Tibial artery (tissue), 4 donors: ENCODE measurements at regions not wholly inside any gene's neighbourhood (a gene's known extent, or its start where the extent isn't known, plus 50 kb on each side); places are given as distances from the start of the nearest gene placed in this dataset.

ENCODE experiments used
- DNase-seq, 2 donors: peaks; one replicate each; pipeline ENCODE4 v3.0.0-alpha.2; 2019
- H3K27ac ChIP-seq, 2 donors: fragments of 200-600 bp; sonication (generic) in 1 of 2; 1 replicate in 1 of 2; 2 replicates in 1 of 2; pipeline ENCODE4 v1.5.1; 2018 to 2019; ENCODE audit warnings: mild to moderate bottlenecking in 1 of 2
- H3K27me3 ChIP-seq, 2 donors: fragments of 200-600 bp; sonication (generic) in 1 of 2; one replicate each; pipeline versions ENCODE4 v1.5.1 to v1.6.0; 2016 to 2019
- H3K36me3 ChIP-seq, 3 donors: fragments of 200-600 bp; sonication (generic) in 2 of 3; one replicate each; pipeline ENCODE4 v1.5.1; 2016 to 2019; ENCODE audit warnings: mild to moderate bottlenecking in 2 of 3
- H3K4me1 ChIP-seq, 4 donors: fragments of 200-600 bp; sonication (generic) in 2 of 4; 1 replicate in 3 of 4; 2 replicates in 1 of 4; pipeline ENCODE4 v1.5.1; 2016 to 2019
- H3K4me3 ChIP-seq, 2 donors: fragments of 200-600 bp; sonication (generic) in 1 of 2; 1 replicate in 1 of 2; 2 replicates in 1 of 2; pipeline ENCODE4 v1.5.1; 2018 to 2019; ENCODE audit warnings: mild to moderate bottlenecking in 2 of 2
- H3K9me3 ChIP-seq, 3 donors: fragments of 200-600 bp; sonication (generic) in 1 of 3; one replicate each; pipeline ENCODE4 v1.5.1; 2016 to 2019
- intact Hi-C: fragments of 100-400 bp; cut with DNase I; formaldehyde crosslinking; loops from one replicate; pipeline ENCODE4 v1.15.0; 2023; ENCODE audit warnings: low total_unique reads
- TF ChIP-seq, protein P1 (sequence below), 2 experiments: fragments of 200-600 bp in 1 of 2; fragments of 450-650 bp in 1 of 2; IDR thresholded peaks; one replicate each; pipeline ENCODE4 v1.5.1; 2017 to 2019; ENCODE audit warnings: antibody characterized with exemption in 2 of 2, mild to moderate bottlenecking in 1 of 2, moderate library complexity in 1 of 2

DNA sequence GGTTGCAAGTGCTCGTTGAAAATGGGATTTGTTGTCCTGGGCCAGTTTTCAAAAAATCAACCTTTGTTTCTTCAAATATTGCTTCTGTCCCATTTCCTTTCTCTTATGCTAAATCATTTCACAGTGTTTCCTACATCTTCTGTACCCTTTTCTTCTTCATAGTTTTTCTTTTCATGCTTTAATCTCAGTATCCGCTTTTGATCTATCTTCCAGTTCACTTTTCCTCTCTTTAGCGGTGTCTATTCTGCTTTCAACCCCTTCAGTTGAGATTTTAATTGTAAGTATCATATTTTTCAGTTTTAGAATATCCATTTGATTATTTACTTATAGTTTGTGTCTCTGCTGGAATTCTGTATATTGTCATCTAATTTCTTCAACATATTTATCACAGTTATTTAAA is 311.7 kb upstream of the TPM1 start:
- Histone ChIP-seq H3K9me3 (no peaks in the 10 kb centered on the region), H3K36me3 (peaks cover 27 to 39% (median 38%) of the 10 kb centered on the region in 3 donors), H3K27ac (no peak overlapping the region), H3K4me1 (no peaks in the 10 kb centered on the region), H3K27me3 (no peaks in the 10 kb centered on the region), H3K4me3 (no peak overlapping the region)
- intact Hi-C loops, result no loop called here
- TF ChIP-seq, protein P1, sequence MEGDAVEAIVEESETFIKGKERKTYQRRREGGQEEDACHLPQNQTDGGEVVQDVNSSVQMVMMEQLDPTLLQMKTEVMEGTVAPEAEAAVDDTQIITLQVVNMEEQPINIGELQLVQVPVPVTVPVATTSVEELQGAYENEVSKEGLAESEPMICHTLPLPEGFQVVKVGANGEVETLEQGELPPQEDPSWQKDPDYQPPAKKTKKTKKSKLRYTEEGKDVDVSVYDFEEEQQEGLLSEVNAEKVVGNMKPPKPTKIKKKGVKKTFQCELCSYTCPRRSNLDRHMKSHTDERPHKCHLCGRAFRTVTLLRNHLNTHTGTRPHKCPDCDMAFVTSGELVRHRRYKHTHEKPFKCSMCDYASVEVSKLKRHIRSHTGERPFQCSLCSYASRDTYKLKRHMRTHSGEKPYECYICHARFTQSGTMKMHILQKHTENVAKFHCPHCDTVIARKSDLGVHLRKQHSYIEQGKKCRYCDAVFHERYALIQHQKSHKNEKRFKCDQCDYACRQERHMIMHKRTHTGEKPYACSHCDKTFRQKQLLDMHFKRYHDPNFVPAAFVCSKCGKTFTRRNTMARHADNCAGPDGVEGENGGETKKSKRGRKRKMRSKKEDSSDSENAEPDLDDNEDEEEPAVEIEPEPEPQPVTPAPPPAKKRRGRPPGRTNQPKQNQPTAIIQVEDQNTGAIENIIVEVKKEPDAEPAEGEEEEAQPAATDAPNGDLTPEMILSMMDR (IDR thresholded peaks at IDR 0.05), result no peak
- DNase-seq, result no peak

DNA sequence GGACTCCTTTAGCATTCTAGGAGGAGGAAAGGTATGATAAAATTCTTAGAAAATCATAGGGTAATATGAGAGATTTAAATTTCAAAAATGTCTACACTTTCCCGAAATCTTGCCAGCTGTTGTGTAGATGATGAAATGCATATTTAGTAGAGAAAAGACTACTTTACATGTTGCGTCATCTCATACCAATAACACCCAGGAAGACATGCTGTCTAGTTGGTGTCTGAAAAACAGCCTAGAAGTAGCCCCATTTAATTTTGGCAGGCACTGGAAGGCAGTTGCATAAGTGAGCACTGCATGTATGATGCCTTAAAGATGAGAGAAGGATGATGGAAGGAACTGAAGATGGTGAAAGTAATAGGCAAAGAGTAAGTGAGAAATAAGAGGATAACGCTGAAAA is 310.5 kb upstream of the TPM1 start:
- TF ChIP-seq, protein P1 (IDR thresholded peaks at IDR 0.05), result no peak
- intact Hi-C loops, result no loop called here
- Histone ChIP-seq H3K27me3 (no peaks in the 10 kb centered on the region), H3K4me3 (no peak overlapping the region), H3K36me3 (peaks cover 26 to 38% (median 36%) of the 10 kb centered on the region in 3 donors), H3K9me3 (no peaks in the 10 kb centered on the region), H3K27ac (no peak overlapping the region), H3K4me1 (no peaks in the 10 kb centered on the region)
- DNase-seq, result no peak

DNA sequence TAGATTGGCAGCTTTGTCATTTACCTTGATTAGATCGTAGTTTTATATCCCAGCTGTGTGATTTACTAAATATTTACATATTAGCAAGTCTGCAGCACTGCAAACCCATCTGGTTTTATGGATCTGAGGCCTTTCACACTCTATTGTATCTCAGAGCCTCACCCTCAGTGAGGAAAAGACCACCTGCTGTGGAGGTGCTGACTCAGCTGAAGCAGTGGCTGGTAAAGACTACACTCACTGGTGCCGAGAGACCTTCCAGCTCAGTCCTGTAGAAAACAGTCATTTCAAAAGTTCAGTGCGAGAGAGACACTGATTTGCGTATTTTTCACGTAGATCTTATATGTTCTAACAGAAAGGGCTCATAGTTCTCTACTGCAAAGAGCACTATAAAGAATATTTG is 307.8 kb upstream of the TPM1 start:
- TF ChIP-seq, protein P1 (IDR thresholded peaks at IDR 0.05), result no peak
- H3K27ac ChIP-seq, result no peak overlapping the region
- intact Hi-C loops, result no loop called here

DNA sequence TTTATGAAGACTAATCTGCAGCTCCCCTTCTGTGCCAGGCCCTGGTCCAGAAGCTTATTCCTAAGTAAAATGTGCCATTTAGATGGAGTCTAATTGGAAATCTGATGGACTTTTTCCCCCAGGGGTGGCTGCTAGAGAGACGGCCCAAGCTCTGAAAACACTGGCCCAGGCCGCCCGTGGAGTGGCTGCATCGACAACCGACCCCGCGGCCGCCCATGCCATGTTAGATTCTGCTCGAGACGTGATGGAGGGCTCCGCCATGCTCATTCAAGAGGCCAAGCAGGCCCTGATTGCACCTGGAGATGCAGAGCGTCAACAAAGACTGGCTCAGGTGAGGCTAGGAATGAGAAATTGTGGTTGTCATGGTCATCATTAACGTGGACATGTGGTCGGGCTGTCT is 305.8 kb upstream of the TPM1 start:
- Histone ChIP-seq H3K27ac (no peak overlapping the region), H3K4me3 (no peak overlapping the region), H3K36me3 (peaks cover 29 to 50% (median 33%) of the 10 kb centered on the region in 3 donors), H3K9me3 (no peaks in the 10 kb centered on the region), H3K27me3 (no peaks in the 10 kb centered on the region), H3K4me1 (peaks cover 0 to 5% (median under 1%) of the 10 kb centered on the region in 4 donors)
- no peak for DNase-seq
- intact Hi-C loops, result no loop called here
- TF ChIP-seq, protein P1 (IDR thresholded peaks at IDR 0.05), result no peak

More for the DNA sequence above, 307.8 kb upstream of the TPM1 start:
- Histone ChIP-seq H3K36me3 (peaks cover 33 to 47% (median 44%) of the 10 kb centered on the region in 3 donors), H3K4me1 (no peaks in the 10 kb centered on the region), H3K27me3 (no peaks in the 10 kb centered on the region), H3K4me3 (no peak overlapping the region), H3K9me3 (no peaks in the 10 kb centered on the region)
- DNase-seq, result no peak

DNA sequence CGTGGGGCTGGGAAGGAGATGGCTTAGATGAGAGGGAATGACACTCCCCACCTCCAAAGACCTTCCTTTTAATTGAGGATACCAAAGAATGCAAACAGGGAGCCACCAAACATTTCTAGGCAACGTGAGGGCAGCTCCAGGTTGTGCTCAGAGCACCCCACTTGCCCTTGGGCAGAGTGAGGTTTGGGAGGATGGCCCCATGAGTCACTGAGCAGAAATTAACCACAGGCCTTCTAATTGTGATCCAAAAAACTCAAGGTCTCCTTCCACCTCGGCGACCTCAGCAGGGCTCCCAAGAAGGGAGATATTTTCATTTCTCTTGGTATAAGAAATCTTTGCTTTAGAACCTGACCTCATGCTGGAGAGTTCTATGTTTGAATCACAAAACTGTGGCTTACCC is 305.0 kb upstream of the TPM1 start:
- DNase-seq, result no peak
- Histone ChIP-seq H3K9me3 (no peaks in the 10 kb centered on the region), H3K4me3 (no peak overlapping the region), H3K27ac (no peak overlapping the region), H3K36me3 (peaks cover 29 to 47% (median 33%) of the 10 kb centered on the region in 3 donors), H3K27me3 (no peaks in the 10 kb centered on the region), H3K4me1 (peaks cover 0 to 12% (median 4%) of the 10 kb centered on the region in 4 donors)
- TF ChIP-seq, protein P1 (IDR thresholded peaks at IDR 0.05), result no peak
- intact Hi-C loops, result no loop called here

DNA sequence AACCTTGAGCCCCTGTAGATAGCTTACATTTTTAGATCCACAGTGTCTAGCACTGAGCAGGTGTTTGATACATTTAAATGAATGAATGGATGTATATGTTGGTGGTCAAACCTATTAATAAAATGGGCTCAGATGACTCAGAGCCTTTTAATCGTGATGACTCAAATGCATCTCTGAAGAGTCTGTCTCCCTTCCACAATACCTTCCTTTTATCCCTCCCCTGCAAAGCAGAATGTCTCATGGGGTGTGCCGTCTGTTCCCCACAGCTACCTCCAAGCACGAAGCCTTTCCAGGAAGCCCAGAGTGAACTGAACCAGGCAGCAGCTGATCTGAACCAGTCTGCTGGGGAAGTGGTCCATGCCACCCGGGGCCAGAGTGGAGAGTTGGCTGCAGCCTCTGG is 303.5 kb upstream of the TPM1 start:
- intact Hi-C loops, result no loop called here
- peaks cover 23 to 45% (median 33%) of the 10 kb centered on the region in 3 donors for H3K36me3 ChIP-seq
- no peak for DNase-seq
- no peak overlapping the region for H3K4me3 ChIP-seq
- no peaks in the 10 kb centered on the region for H3K27me3 ChIP-seq
- TF ChIP-seq, protein P1 (IDR thresholded peaks at IDR 0.05), result no peak
- no peaks in the 10 kb centered on the region for H3K9me3 ChIP-seq
- peaks cover 0 to 19% (median 7%) of the 10 kb centered on the region in 4 donors for H3K4me1 ChIP-seq
- H3K27ac ChIP-seq, result no peak overlapping the region
